WTC11 (cell line): ENCODE measurements at regions not wholly inside any gene's neighbourhood (a gene's known extent, or its start where the extent isn't known, plus 50 kb on each side); places are given as distances from the start of the nearest gene placed in this dataset.

Experiments
- ATAC-seq: fragments of 200-7000 bp; cut with Tn5 transposase; 2 replicates; pipeline ENCODE4 v1.10.0; 2021; ENCODE audit warnings: mild to moderate bottlenecking, moderate library complexity
- CTCF ChIA-PET: fragments of 300-600 bp; sonication (Branson Sonifier 250); formaldehyde crosslinking; loops from one replicate; lab custom pipeline; 2021; ENCODE audit warnings: antibody characterized with exemption; lab: Charles Lee
- POLR2A ChIA-PET: fragments of 350-600 bp; sonication (Branson Sonifier 250); formaldehyde crosslinking; loops from one replicate; lab custom pipeline; 2021; ENCODE audit warnings: antibody characterized with exemption; lab: Charles Lee
- DNase-seq: peaks from one replicate; pipeline ENCODE4 v3.0.0; 2021; ENCODE audit warnings: low spot score
- H3K27ac Mint-ChIP-seq: 2 replicates; pipeline ENCODE4 v1.8.0; 2021; ENCODE audit warnings: mixed read lengths
- H3K27me3 Mint-ChIP-seq: 2 replicates; pipeline ENCODE4 v1.8.0; 2021; ENCODE audit warnings: low read depth, mild to moderate bottlenecking, moderate library complexity, mixed read lengths
- H3K36me3 Mint-ChIP-seq: 2 replicates; pipeline ENCODE4 v1.8.0; 2021; ENCODE audit warnings: mixed read lengths
- H3K4me1 Mint-ChIP-seq: 2 replicates; pipeline ENCODE4 v1.8.0; 2022; ENCODE audit warnings: mixed read lengths
- H3K4me3 Mint-ChIP-seq: 2 replicates; pipeline ENCODE4 v1.8.0; 2021; ENCODE audit warnings: mild to moderate bottlenecking, moderate library complexity, mixed read lengths
- H3K9me3 Mint-ChIP-seq: 2 replicates; pipeline ENCODE4 v1.8.0; 2021; ENCODE audit warnings: mixed read lengths
- ATF6 ChIP-seq: sonication (generic); formaldehyde crosslinking; IDR thresholded peaks from 2 replicates; pipeline ENCODE4 v1.8.1; 2023; ENCODE audit warnings: mild to moderate bottlenecking, missing genetic modification reagents
- CBFB ChIP-seq: sonication (generic); formaldehyde crosslinking; IDR thresholded peaks from 2 replicates; pipeline ENCODE4 v1.8.1; 2022; ENCODE audit warnings: mild to moderate bottlenecking, low read depth, missing genetic modification reagents
- CREM ChIP-seq: sonication (generic); formaldehyde crosslinking; IDR thresholded peaks from 2 replicates; pipeline ENCODE4 v1.8.1; 2022; ENCODE audit warnings: mild to moderate bottlenecking, missing genetic modification reagents, moderate library complexity
- CTCF ChIP-seq: fragments of 200-600 bp; IDR thresholded peaks from 2 replicates; pipeline ENCODE4 v1.8.0; 2022; ENCODE audit warnings: antibody characterized with exemption
- E2F4 ChIP-seq: sonication (generic); formaldehyde crosslinking; IDR thresholded peaks from 2 replicates; pipeline ENCODE4 v1.8.1; 2022; ENCODE audit warnings: low read depth, mild to moderate bottlenecking, moderate library complexity, missing genetic modification reagents, borderline replicate concordance
- ESRRA ChIP-seq: sonication (generic); formaldehyde crosslinking; IDR thresholded peaks from 2 replicates; pipeline ENCODE4 v1.8.1; 2022; ENCODE audit warnings: mild to moderate bottlenecking, missing genetic modification reagents, borderline replicate concordance
- FOXJ3 ChIP-seq: sonication (generic); formaldehyde crosslinking; IDR thresholded peaks from 2 replicates; pipeline ENCODE4 v1.9.0; 2021; ENCODE audit warnings: missing genetic modification reagents, mild to moderate bottlenecking, borderline replicate concordance
- GTF2I ChIP-seq: fragments of 250-450 bp; sonication (Bioruptor Pico); conservative IDR thresholded peaks from 2 replicates; pipeline ENCODE4 v1.4.0; 2021; ENCODE audit warnings: mild to moderate bottlenecking
- IRF1 ChIP-seq: sonication (generic); formaldehyde crosslinking; IDR thresholded peaks from 2 replicates; pipeline ENCODE4 v1.8.0; 2023; ENCODE audit warnings: missing genetic modification reagents
- MAX ChIP-seq: sonication (generic); formaldehyde crosslinking; IDR thresholded peaks from 2 replicates; pipeline ENCODE4 v1.8.0; 2022; ENCODE audit warnings: mild to moderate bottlenecking, missing genetic modification reagents
- MYBL2 ChIP-seq: sonication (generic); formaldehyde crosslinking; IDR thresholded peaks from 2 replicates; pipeline ENCODE4 v1.8.1; 2023; ENCODE audit warnings: mild to moderate bottlenecking, moderate library complexity, missing genetic modification reagents
- NFE2L1 ChIP-seq: sonication (generic); formaldehyde crosslinking; IDR thresholded peaks from 2 replicates; pipeline ENCODE4 v1.8.1; 2023; ENCODE audit warnings: missing genetic modification reagents
- NR1H2 ChIP-seq: sonication (generic); formaldehyde crosslinking; IDR thresholded peaks from 2 replicates; pipeline ENCODE4 v1.9.0; 2021; ENCODE audit warnings: mild to moderate bottlenecking, moderate library complexity, missing genetic modification reagents
- NR2C2 ChIP-seq: sonication (generic); formaldehyde crosslinking; IDR thresholded peaks from 2 replicates; pipeline ENCODE4 v1.8.0; 2022; ENCODE audit warnings: mild to moderate bottlenecking, missing genetic modification reagents
- OVOL2 ChIP-seq: fragments of 250-450 bp; sonication (Bioruptor Pico); IDR thresholded peaks from 2 replicates; pipeline ENCODE4 v1.9.0; 2021; ENCODE audit warnings: mild to moderate bottlenecking, borderline replicate concordance
- PRDM15 ChIP-seq: sonication (generic); formaldehyde crosslinking; IDR thresholded peaks from 2 replicates; pipeline ENCODE4 v1.8.0; 2022; ENCODE audit warnings: missing genetic modification reagents
- RORB ChIP-seq: fragments of 250-450 bp; sonication (Bioruptor Pico); IDR thresholded peaks from 2 replicates; pipeline ENCODE4 v1.9.0; 2021; ENCODE audit warnings: mild to moderate bottlenecking
- SMAD3 ChIP-seq: sonication (generic); formaldehyde crosslinking; IDR thresholded peaks from 2 replicates; pipeline ENCODE4 v1.8.0; 2022; ENCODE audit warnings: missing genetic modification reagents, mild to moderate bottlenecking, borderline replicate concordance
- USF1 ChIP-seq: sonication (generic); formaldehyde crosslinking; IDR thresholded peaks from 2 replicates; pipeline ENCODE4 v1.8.0; 2022; ENCODE audit warnings: mild to moderate bottlenecking, missing genetic modification reagents

- CTCF ChIA-PET, result no interaction called here
- DNase-seq, result no peak
- Mint-ChIP-seq H3K36me3 (peaks cover 60% of the 10 kb centered on the region), H3K4me1 (peaks cover 22% of the 10 kb centered on the region), H3K4me3 (no peak overlapping the region), H3K27ac (no peak overlapping the region), H3K27me3 (no peaks in the 10 kb centered on the region), H3K9me3 (peaks cover 57% of the 10 kb centered on the region)
- POLR2A ChIA-PET, result no interaction called here
- TF ChIP-seq USF1 (CRISPR knock-in tag), result no peak
- TF ChIP-seq NR2C2 (CRISPR knock-in tag), result no peak
- TF ChIP-seq IRF1, result no peak
- no peak for TF ChIP-seq GTF2I
- no peak for TF ChIP-seq OVOL2 (CRISPR knock-in tag)
- no peak for TF ChIP-seq CBFB
- TF ChIP-seq E2F4 (CRISPR knock-in tag), result no peak
- TF ChIP-seq FOXJ3 (CRISPR knock-in tag), result no peak
- TF ChIP-seq MYBL2 (CRISPR knock-in tag), result no peak
- no peak for ATAC-seq
Observed at GRCh38 chr4:95921470-95921869, 81.6 kb downstream of the PDHA2 start.

- POLR2A ChIA-PET, result no interaction called here
- DNase-seq, result no peak
- Mint-ChIP-seq H3K27ac (no peak overlapping the region), H3K27me3 (no peaks in the 10 kb centered on the region), H3K9me3 (peaks cover 82% of the 10 kb centered on the region), H3K4me1 (peaks cover 9% of the 10 kb centered on the region), H3K36me3 (peaks cover 80% of the 10 kb centered on the region), H3K4me3 (no peak overlapping the region)
- TF ChIP-seq MAX (CRISPR knock-in tag), result no peak
- no peak for TF ChIP-seq CTCF
- no peak for TF ChIP-seq PRDM15
- no peak for TF ChIP-seq RORB
- no peak for TF ChIP-seq CREM (CRISPR knock-in tag)
- TF ChIP-seq NFE2L1 (CRISPR knock-in tag), result no peak
- no peak for TF ChIP-seq NR1H2 (CRISPR knock-in tag)
- TF ChIP-seq ATF6 (CRISPR knock-in tag), result no peak
- no peak for TF ChIP-seq MYBL2 (CRISPR knock-in tag)
- no peak for TF ChIP-seq SMAD3 (CRISPR knock-in tag)
- TF ChIP-seq ESRRA (CRISPR knock-in tag), result no peak
- no peak for ATAC-seq
- CTCF ChIA-PET, result no interaction called here
Observed at GRCh38 chr4:95929448-95930064, 89.7 kb downstream of the PDHA2 start.
